ENCODE measurements at regions not wholly inside any gene's neighbourhood (a gene's known extent, or its start where the extent isn't known, plus 50 kb on each side); places are given as distances from the start of the nearest gene placed in this dataset.

DNA sequence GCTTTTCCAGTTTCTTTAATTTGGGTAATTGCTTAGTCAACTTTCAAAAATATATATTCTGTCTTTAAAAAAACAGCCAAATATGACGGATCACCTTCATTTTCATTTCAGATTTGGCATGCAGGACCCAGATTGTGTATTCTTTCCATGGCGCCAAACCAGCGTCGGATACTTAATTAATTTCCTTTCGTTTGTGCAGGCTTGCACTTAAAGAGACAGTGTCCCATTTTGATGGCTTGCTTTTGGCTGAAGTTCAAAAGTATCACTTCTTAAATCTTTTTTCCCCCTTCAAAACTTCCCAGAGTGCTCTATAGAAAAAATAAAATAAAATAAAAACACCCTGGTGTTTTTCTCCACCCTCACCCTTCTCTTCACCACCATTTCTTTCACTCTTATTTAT, 394.5 kb upstream of the SOX9 start:
- Histone ChIP-seq H3K9me3 (ENCODE audit: control insufficient read depth, low read length) (no peaks in the 10 kb centered on the region), H3K4me1 (ENCODE audit: control insufficient read depth, insufficient read depth, low read length) (no peaks in the 10 kb centered on the region), H3K9ac (ENCODE audit: low read length) (no peak overlapping the region), H3K4me3 (ENCODE audit: low read length) (no peak overlapping the region), H3K36me3 (ENCODE audit: control insufficient read depth, insufficient read depth, low read length) (no peaks in the 10 kb centered on the region), H3K27me3 (ENCODE audit: control insufficient read depth, insufficient read depth, low read length) (no peaks in the 10 kb centered on the region)

DNA sequence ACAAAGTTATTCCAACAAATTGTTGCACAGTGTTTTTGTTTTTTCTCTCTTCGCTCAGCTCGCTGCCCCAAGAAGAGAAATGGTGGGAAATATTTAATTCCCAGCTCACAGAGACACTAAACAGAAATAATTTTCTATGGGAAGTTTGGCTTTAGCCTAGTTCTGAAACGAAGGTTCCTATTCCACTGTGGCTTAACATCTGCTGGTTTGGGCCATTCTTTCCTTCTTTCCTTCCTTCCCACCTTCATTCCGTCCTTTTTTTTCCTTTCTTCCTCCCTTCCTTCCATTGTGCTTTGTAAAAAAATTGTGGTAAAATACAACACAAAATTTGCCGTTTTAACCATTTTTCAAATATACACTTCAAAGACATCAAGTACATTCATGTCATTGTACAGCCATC, 393.5 kb upstream of the SOX9 start:
- no peak overlapping the region for H3K9ac ChIP-seq (ENCODE audit: low read length)
- no peaks in the 10 kb centered on the region for H3K36me3 ChIP-seq (ENCODE audit: control insufficient read depth, insufficient read depth, low read length)
- H3K4me3 ChIP-seq (ENCODE audit: low read length) = no peak overlapping the region
- H3K9me3 ChIP-seq (ENCODE audit: control insufficient read depth, low read length) = no peaks in the 10 kb centered on the region
- H3K27me3 ChIP-seq (ENCODE audit: control insufficient read depth, insufficient read depth, low read length) = no peaks in the 10 kb centered on the region
- H3K4me1 ChIP-seq (ENCODE audit: control insufficient read depth, insufficient read depth, low read length) = no peaks in the 10 kb centered on the region

DNA sequence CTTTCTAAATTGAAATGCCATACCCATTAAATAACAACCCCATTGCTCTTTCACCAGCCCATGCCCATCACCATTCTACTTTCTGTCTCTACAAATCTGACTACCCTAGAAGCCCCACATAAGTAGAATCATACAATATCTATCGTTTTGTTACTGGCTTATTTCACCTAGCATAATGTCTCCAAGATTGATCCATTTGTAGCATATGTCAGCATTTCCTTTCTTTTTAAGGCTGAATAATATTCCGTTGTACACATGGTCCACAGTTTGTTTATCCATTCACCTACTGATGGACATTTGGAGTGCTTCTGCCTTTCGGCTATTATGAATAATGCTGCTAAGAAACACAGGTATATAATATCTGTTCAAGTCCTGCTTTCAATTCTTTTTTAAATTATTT, 393.1 kb upstream of the SOX9 start:
- no peaks in the 10 kb centered on the region for H3K9me3 ChIP-seq (ENCODE audit: control insufficient read depth, low read length)
- H3K36me3 ChIP-seq (ENCODE audit: control insufficient read depth, insufficient read depth, low read length) = no peaks in the 10 kb centered on the region
- H3K9ac ChIP-seq (ENCODE audit: low read length) = no peak overlapping the region
- H3K4me1 ChIP-seq (ENCODE audit: control insufficient read depth, insufficient read depth, low read length) = no peaks in the 10 kb centered on the region
- H3K4me3 ChIP-seq (ENCODE audit: low read length) = no peak overlapping the region
- H3K27me3 ChIP-seq (ENCODE audit: control insufficient read depth, insufficient read depth, low read length) = no peaks in the 10 kb centered on the region

DNA sequence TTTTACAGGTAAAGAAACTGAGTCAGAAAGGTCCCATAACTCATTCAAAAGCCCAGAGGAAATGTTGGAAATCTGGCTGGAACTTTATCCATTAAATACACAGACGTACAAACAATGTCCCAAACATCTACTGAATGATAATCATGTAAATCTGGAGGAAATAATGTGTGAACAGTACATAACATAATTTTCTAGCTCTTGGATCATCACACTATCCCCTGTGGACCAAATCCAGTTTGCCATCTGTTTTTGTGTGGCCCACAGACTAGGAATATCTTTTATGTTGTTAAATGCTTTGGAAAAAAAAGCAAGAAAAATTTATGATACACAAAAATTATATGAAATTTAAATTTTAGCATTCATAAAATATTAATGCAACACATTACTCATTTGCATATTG, 389.9 kb upstream of the SOX9 start:
- Histone ChIP-seq H3K9ac (ENCODE audit: low read length) (no peak overlapping the region), H3K9me3 (ENCODE audit: control insufficient read depth, low read length) (no peaks in the 10 kb centered on the region), H3K4me1 (ENCODE audit: control insufficient read depth, insufficient read depth, low read length) (no peaks in the 10 kb centered on the region), H3K4me3 (ENCODE audit: low read length) (no peak overlapping the region), H3K36me3 (ENCODE audit: control insufficient read depth, insufficient read depth, low read length) (no peaks in the 10 kb centered on the region), H3K27me3 (ENCODE audit: control insufficient read depth, insufficient read depth, low read length) (no peaks in the 10 kb centered on the region)

DNA sequence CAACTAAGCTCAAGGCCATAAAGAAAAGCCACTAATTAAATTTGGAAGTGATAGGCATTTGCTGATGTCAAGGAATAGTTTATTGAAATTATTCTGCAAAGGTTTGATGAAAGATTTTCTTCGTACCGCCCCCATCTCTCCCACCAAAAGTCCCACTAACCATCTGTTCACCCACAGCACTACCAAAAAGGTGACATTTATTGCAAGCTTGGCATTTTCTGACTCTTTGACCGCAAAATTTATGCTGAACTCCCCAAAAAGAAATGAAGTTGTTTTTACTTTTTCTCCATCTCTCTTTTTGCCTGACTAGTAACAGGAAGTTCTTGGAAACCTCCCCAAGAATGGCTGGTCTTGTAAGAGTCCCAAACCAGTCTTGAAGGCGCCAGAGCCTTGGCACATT, 384.9 kb upstream of the SOX9 start:
- no peaks in the 10 kb centered on the region for H3K36me3 ChIP-seq (ENCODE audit: control insufficient read depth, insufficient read depth, low read length)
- H3K27me3 ChIP-seq (ENCODE audit: control insufficient read depth, insufficient read depth, low read length) = no peaks in the 10 kb centered on the region
- H3K4me3 ChIP-seq (ENCODE audit: low read length) = no peak overlapping the region
- no peak overlapping the region for H3K9ac ChIP-seq (ENCODE audit: low read length)
- no peaks in the 10 kb centered on the region for H3K9me3 ChIP-seq (ENCODE audit: control insufficient read depth, low read length)
- H3K4me1 ChIP-seq (ENCODE audit: control insufficient read depth, insufficient read depth, low read length) = no peaks in the 10 kb centered on the region

DNA sequence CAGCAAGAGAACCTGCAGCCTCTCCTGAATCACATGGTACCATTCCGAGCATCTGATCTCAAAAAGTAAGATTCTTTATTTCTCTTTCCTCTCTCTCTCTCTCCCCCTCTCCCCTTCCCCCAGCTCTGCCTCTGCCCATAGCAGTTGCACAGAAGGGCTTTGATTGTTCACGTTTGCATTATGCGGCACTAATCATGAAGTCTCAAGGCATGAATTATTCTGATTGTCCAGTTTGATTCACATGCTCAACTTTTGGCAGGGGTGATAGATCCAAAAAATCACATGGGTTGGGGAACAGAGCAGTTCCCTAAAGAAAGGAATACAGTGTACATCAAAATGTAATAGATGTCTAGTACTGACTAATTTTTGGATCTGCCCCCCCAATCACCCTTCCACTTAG, 380.0 kb upstream of the SOX9 start:
- no peaks in the 10 kb centered on the region for H3K36me3 ChIP-seq (ENCODE audit: control insufficient read depth, insufficient read depth, low read length)
- no peaks in the 10 kb centered on the region for H3K4me1 ChIP-seq (ENCODE audit: control insufficient read depth, insufficient read depth, low read length)
- H3K9me3 ChIP-seq (ENCODE audit: control insufficient read depth, low read length) = no peaks in the 10 kb centered on the region
- no peak overlapping the region for H3K9ac ChIP-seq (ENCODE audit: low read length)
- no peaks in the 10 kb centered on the region for H3K27me3 ChIP-seq (ENCODE audit: control insufficient read depth, insufficient read depth, low read length)
- H3K4me3 ChIP-seq (ENCODE audit: low read length) = no peak overlapping the region

DNA sequence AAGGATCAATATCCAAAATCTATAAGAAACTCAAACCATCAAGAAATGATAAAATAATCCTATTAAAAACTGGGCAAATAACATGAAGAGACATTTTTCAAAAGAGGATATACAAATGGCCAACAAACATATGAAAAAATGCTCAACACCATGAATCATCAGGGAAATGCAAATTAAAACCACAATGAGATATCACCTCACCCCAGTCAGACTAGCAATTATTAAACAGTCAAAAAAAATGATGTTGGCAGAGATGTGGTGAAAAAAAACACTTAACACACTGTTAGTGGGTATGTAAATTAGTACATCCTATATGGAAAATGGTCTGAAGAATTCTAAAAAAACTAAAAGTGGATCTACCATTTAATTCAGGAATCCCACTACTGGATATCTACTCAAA, 379.0 kb upstream of the SOX9 start:
- Histone ChIP-seq H3K36me3 (ENCODE audit: control insufficient read depth, insufficient read depth, low read length) (no peaks in the 10 kb centered on the region), H3K9ac (ENCODE audit: low read length) (no peak overlapping the region), H3K4me1 (ENCODE audit: control insufficient read depth, insufficient read depth, low read length) (no peaks in the 10 kb centered on the region), H3K4me3 (ENCODE audit: low read length) (no peak overlapping the region), H3K9me3 (ENCODE audit: control insufficient read depth, low read length) (no peaks in the 10 kb centered on the region), H3K27me3 (ENCODE audit: control insufficient read depth, insufficient read depth, low read length) (no peaks in the 10 kb centered on the region)

DNA sequence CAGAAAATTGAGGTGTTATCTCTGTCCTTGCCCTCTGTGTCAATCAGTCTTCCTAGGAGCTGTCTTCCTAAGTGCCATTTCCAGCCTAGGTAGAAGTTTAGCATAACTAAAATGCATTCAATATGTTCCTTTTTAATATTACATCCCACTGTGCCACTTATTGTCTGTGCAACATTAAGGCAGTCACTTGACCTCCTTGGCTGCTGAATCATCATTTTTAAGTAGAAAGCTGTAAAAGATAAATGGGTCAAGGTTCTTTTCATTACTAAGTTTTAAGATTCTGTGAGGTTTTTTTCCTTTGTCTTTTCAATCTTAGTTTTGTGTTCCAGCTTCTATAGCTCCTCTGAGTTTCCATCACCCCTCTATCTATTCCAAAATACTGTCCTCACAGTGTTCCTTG, 371.9 kb upstream of the SOX9 start:
- no peak overlapping the region for H3K9ac ChIP-seq (ENCODE audit: low read length)
- H3K36me3 ChIP-seq (ENCODE audit: control insufficient read depth, insufficient read depth, low read length) = no peaks in the 10 kb centered on the region
- H3K4me3 ChIP-seq (ENCODE audit: low read length) = no peak overlapping the region
- H3K4me1 ChIP-seq (ENCODE audit: control insufficient read depth, insufficient read depth, low read length) = no peaks in the 10 kb centered on the region
- H3K27me3 ChIP-seq (ENCODE audit: control insufficient read depth, insufficient read depth, low read length) = no peaks in the 10 kb centered on the region
- no peaks in the 10 kb centered on the region for H3K9me3 ChIP-seq (ENCODE audit: control insufficient read depth, low read length)

DNA sequence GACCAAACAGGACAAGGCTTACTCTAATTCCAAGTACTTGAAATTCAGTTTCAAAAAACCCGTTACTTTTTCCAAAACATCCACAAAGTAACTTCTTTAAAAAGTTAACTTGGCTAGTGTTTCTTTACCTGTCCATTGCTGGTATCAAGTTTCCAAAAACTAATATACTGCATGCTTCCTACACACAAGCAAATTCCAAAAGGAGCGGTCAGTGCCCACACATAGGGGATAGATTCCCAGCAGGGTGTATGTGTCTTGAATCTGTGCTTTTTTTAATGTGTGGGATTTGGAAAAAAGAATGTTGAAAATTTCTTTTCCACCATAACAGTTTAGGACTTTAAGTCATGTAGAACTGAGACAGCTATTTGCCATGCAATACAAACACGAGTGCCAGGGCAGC, 367.8 kb upstream of the SOX9 start:
- H3K4me3 ChIP-seq (ENCODE audit: low read length) = no peak overlapping the region
- H3K27me3 ChIP-seq (ENCODE audit: control insufficient read depth, insufficient read depth, low read length) = no peaks in the 10 kb centered on the region
- no peaks in the 10 kb centered on the region for H3K36me3 ChIP-seq (ENCODE audit: control insufficient read depth, insufficient read depth, low read length)
- H3K9ac ChIP-seq (ENCODE audit: low read length) = no peak overlapping the region
- H3K4me1 ChIP-seq (ENCODE audit: control insufficient read depth, insufficient read depth, low read length) = no peaks in the 10 kb centered on the region
- no peaks in the 10 kb centered on the region for H3K9me3 ChIP-seq (ENCODE audit: control insufficient read depth, low read length)

DNA sequence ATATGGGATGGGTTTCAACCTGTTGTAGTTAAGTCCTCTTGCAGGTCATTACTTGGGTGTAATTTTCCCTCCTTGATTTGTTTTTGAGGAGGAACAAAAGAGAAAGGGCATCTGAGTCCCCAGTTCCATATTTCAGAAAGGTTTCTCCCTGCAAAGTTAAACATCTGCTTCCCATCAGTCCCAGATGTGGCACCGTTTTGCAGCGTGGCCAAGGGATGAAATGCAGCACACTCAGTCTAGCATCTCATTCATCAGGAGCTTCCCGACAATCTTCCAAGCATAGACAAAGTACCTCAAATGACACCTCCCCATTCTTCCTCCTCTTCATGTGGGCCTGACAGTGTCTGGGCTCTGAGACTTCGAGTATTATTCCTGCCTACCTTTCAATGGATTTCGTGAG, 363.7 kb upstream of the SOX9 start:
- H3K36me3 ChIP-seq (ENCODE audit: control insufficient read depth, insufficient read depth, low read length) = no peaks in the 10 kb centered on the region
- peaks cover 6% of the 10 kb centered on the region for H3K4me1 ChIP-seq (ENCODE audit: control insufficient read depth, insufficient read depth, low read length)
- no peak overlapping the region for H3K9ac ChIP-seq (ENCODE audit: low read length)
- no peaks in the 10 kb centered on the region for H3K9me3 ChIP-seq (ENCODE audit: control insufficient read depth, low read length)
- H3K4me3 ChIP-seq (ENCODE audit: low read length) = no peak overlapping the region
- H3K27me3 ChIP-seq (ENCODE audit: control insufficient read depth, insufficient read depth, low read length) = no peaks in the 10 kb centered on the region

DNA sequence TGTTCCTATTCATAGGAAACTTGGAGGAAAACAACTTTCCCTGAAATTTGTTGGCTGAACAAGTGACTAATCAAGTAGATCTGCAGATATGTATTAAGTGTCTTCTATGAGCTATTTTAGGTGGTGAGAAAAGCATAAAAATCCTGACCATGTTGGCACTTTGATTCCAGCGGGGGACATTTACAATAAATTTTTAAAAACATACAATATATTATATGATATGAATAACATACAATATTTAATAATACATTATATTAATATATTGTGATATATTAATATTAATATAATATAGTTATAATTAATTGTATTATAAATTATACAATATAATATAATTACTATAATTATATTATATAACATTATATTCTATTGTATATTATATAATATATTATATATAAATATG, 362.9 kb upstream of the SOX9 start:
- no peaks in the 10 kb centered on the region for H3K36me3 ChIP-seq (ENCODE audit: control insufficient read depth, insufficient read depth, low read length)
- no peaks in the 10 kb centered on the region for H3K9me3 ChIP-seq (ENCODE audit: control insufficient read depth, low read length)
- H3K9ac ChIP-seq (ENCODE audit: low read length) = no peak overlapping the region
- no peak overlapping the region for H3K4me3 ChIP-seq (ENCODE audit: low read length)
- H3K27me3 ChIP-seq (ENCODE audit: control insufficient read depth, insufficient read depth, low read length) = no peaks in the 10 kb centered on the region
- H3K4me1 ChIP-seq (ENCODE audit: control insufficient read depth, insufficient read depth, low read length) = peaks cover 6% of the 10 kb centered on the region

DNA sequence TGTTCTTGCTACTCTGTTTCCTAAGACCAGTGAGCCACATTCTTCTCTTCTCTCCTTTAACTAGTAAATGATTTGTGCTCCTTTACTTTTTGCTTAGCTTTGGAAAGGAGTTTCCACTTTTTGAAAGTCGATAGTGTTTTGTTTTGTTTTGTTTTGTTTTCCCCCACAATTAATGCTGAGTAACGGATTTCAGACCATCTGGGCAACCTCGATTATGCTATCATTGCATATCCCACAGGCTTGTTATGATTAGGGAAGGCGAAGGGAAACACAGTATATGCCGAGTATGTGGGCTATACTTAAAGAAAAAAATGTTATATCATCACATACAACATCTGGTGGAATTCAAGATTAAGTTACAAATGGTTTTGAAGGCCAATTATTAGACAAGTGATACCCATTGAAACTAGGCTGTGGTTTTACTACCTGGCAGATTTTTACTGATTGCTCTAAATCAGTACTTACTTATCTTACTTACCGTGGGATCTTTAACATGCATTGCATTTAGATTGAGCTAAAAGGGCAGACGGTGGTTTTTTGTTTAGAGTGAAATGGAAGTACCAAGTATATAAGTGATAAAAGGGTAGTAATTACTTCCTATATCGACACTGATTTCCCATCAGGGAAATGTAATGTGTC, 361.3 kb upstream of the SOX9 start:
- no peak overlapping the region for H3K4me3 ChIP-seq (ENCODE audit: low read length)
- no peaks in the 10 kb centered on the region for H3K9me3 ChIP-seq (ENCODE audit: control insufficient read depth, low read length)
- H3K36me3 ChIP-seq (ENCODE audit: control insufficient read depth, insufficient read depth, low read length) = no peaks in the 10 kb centered on the region
- peaks cover 6% of the 10 kb centered on the region for H3K4me1 ChIP-seq (ENCODE audit: control insufficient read depth, insufficient read depth, low read length)
- no peaks in the 10 kb centered on the region for H3K27me3 ChIP-seq (ENCODE audit: control insufficient read depth, insufficient read depth, low read length)
- no peak overlapping the region for H3K9ac ChIP-seq (ENCODE audit: low read length)

DNA sequence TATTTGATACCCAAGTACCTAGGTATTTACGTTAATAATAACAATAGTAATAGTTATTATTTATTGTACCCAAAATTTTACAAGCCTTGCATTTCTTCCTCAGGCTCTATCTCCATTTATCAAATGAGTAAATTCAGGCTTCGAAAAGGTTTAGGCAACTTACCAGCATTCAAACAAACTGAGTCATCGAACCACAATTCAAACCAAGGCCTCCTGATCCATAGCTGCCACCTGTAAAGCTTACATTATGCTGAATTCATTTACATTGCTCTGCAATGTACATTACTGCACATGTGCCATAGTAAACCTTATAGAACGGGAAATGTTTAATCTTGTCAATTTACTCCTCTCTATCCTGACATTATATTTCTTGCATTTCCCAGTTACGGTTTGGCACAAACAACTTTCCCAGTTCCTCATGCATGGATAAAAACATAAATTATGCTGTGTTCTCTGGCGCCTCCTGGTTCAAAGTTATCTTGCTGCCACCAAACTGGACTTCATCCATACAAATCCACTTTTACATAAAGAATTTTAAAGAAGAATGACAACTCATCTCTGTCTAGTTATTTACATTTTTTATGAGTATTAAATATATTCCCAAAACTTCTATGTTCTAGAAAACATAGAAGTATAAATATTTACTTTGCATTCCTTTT, 360.6 kb upstream of the SOX9 start:
- peaks cover 6% of the 10 kb centered on the region for H3K4me1 ChIP-seq (ENCODE audit: control insufficient read depth, insufficient read depth, low read length)
- no peak overlapping the region for H3K9ac ChIP-seq (ENCODE audit: low read length)
- H3K4me3 ChIP-seq (ENCODE audit: low read length) = no peak overlapping the region
- no peaks in the 10 kb centered on the region for H3K9me3 ChIP-seq (ENCODE audit: control insufficient read depth, low read length)
- H3K36me3 ChIP-seq (ENCODE audit: control insufficient read depth, insufficient read depth, low read length) = no peaks in the 10 kb centered on the region
- no peaks in the 10 kb centered on the region for H3K27me3 ChIP-seq (ENCODE audit: control insufficient read depth, insufficient read depth, low read length)

Measured in mucosa of stomach (tissue), 1 donor.